Upper lobe of right lung (tissue), 1 donor: ENCODE measurements at regions not wholly inside any gene's neighbourhood (a gene's known extent, or its start where the extent isn't known, plus 50 kb on each side); places are given as distances from the start of the nearest gene placed in this dataset.

Experiments
- ATAC-seq: fragments of 200-7000 bp; cut with Tn5 transposase; one replicate; pipeline ENCODE4 v1.9.1; 2020; ENCODE audit warnings: mild to moderate bottlenecking, moderate library complexity
- DNase-seq: peaks from one replicate; pipeline ENCODE4 v3.0.0-alpha.2; 2020
- H3K27ac ChIP-seq: fragments of 200-600 bp; one replicate; pipeline ENCODE4 v1.8.0; 2022
- H3K27me3 ChIP-seq: fragments of 200-600 bp; one replicate; pipeline ENCODE4 v1.8.0; 2022; ENCODE audit warnings: mild to moderate bottlenecking
- H3K36me3 ChIP-seq: fragments of 200-600 bp; one replicate; pipeline ENCODE4 v1.8.0; 2022
- H3K4me1 ChIP-seq: fragments of 200-600 bp; one replicate; pipeline ENCODE4 v1.8.0; 2022
- H3K4me3 ChIP-seq: fragments of 200-600 bp; one replicate; pipeline ENCODE4 v1.8.0; 2022; ENCODE audit warnings: mild to moderate bottlenecking
- H3K9me3 ChIP-seq: fragments of 200-600 bp; one replicate; pipeline ENCODE4 v1.8.0; 2022
- intact Hi-C: fragments of 100-400 bp; cut with DNase I; formaldehyde crosslinking; loops from one replicate; pipeline ENCODE4 v1.11.0; 2022
- TF ChIP-seq, protein P1 (sequence below): fragments of 200-600 bp; IDR thresholded peaks from one replicate; pipeline ENCODE4 v1.8.0; 2022; ENCODE audit warnings: antibody characterized with exemption
- donor health status: DM: no; HTN: yes; CAD: no; lungs with severe emphysema.

- H3K27ac ChIP-seq = no peak overlapping the region
- no peaks in the 10 kb centered on the region for H3K36me3 ChIP-seq
- ATAC-seq (no peak), DNase-seq (no peak)
- intact Hi-C loops = no loop called here
- H3K27me3 ChIP-seq = peaks cover 5% of the 10 kb centered on the region
- TF ChIP-seq, protein P1, sequence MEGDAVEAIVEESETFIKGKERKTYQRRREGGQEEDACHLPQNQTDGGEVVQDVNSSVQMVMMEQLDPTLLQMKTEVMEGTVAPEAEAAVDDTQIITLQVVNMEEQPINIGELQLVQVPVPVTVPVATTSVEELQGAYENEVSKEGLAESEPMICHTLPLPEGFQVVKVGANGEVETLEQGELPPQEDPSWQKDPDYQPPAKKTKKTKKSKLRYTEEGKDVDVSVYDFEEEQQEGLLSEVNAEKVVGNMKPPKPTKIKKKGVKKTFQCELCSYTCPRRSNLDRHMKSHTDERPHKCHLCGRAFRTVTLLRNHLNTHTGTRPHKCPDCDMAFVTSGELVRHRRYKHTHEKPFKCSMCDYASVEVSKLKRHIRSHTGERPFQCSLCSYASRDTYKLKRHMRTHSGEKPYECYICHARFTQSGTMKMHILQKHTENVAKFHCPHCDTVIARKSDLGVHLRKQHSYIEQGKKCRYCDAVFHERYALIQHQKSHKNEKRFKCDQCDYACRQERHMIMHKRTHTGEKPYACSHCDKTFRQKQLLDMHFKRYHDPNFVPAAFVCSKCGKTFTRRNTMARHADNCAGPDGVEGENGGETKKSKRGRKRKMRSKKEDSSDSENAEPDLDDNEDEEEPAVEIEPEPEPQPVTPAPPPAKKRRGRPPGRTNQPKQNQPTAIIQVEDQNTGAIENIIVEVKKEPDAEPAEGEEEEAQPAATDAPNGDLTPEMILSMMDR = no peak
- H3K9me3 ChIP-seq = no peaks in the 10 kb centered on the region
- no peak overlapping the region for H3K4me3 ChIP-seq
- H3K4me1 ChIP-seq = no peaks in the 10 kb centered on the region
These were observed 1017.9 kb downstream of the TBC1D22A start for GRCh38 chr22:47780281-47780875.

- H3K9me3 ChIP-seq = no peaks in the 10 kb centered on the region
- TF ChIP-seq, protein P1 = no peak
- no peak overlapping the region for H3K4me3 ChIP-seq
- ATAC-seq (no peak), DNase-seq (no peak)
- no peaks in the 10 kb centered on the region for H3K4me1 ChIP-seq
- no peak overlapping the region for H3K27ac ChIP-seq
- intact Hi-C loops = no loop called here
- no peaks in the 10 kb centered on the region for H3K27me3 ChIP-seq
- H3K36me3 ChIP-seq = no peaks in the 10 kb centered on the region
These were observed 1017.0 kb downstream of the TBC1D22A start for GRCh38 chr22:47779474-47779873.

DNA sequence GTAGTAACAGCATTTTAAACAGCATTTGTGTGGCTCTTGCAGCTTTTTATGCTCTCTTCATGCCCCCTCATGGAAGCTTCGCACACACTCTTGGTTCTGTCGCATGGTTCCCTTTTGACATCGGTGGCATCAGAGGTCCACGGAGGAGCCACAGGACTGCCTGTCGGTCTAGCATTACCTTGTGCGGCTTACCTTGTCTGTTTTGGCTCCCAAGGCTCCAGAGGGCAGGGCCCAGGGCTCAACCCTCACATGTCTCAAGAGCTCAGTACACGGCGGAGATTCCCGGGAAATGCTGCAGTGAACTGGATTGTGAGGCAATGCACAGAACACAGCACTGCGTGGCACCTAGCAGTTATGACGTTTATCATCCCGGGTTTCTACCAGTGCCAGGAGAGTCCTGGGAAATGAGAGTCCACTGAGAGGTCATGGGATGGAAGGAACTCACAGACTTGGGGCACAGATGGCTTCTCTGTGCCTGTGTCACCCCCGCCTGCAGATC lies 1015.8 kb downstream of the TBC1D22A start:
- no peak overlapping the region for H3K4me3 ChIP-seq
- H3K27ac ChIP-seq = no peak overlapping the region
- no peaks in the 10 kb centered on the region for H3K4me1 ChIP-seq
- ATAC-seq (no peak), DNase-seq (no peak)
- intact Hi-C loops = no loop called here
- TF ChIP-seq, protein P1 = no peak
- no peaks in the 10 kb centered on the region for H3K27me3 ChIP-seq
- H3K36me3 ChIP-seq = no peaks in the 10 kb centered on the region
- H3K9me3 ChIP-seq = no peaks in the 10 kb centered on the region

GRCh38 chr22:47777426-47777825 lies 1015.0 kb downstream of the TBC1D22A start:
- ATAC-seq (no peak), DNase-seq (no peak)
- TF ChIP-seq, protein P1 = no peak
- H3K4me1 ChIP-seq = no peaks in the 10 kb centered on the region
- no peaks in the 10 kb centered on the region for H3K9me3 ChIP-seq
- H3K27me3 ChIP-seq = no peaks in the 10 kb centered on the region
- intact Hi-C loops = no loop called here
- H3K4me3 ChIP-seq = no peak overlapping the region
- H3K27ac ChIP-seq = no peak overlapping the region
- no peaks in the 10 kb centered on the region for H3K36me3 ChIP-seq

GRCh38 chr22:47776329-47776728 lies 1013.9 kb downstream of the TBC1D22A start:
- TF ChIP-seq, protein P1 = no peak
- H3K27ac ChIP-seq = no peak overlapping the region
- intact Hi-C loops = no loop called here
- no peaks in the 10 kb centered on the region for H3K4me1 ChIP-seq
- H3K36me3 ChIP-seq = no peaks in the 10 kb centered on the region
- no peaks in the 10 kb centered on the region for H3K9me3 ChIP-seq
- no peaks in the 10 kb centered on the region for H3K27me3 ChIP-seq
- DNase-seq = no peak
- ATAC-seq = no peak
- H3K4me3 ChIP-seq = no peak overlapping the region

DNA sequence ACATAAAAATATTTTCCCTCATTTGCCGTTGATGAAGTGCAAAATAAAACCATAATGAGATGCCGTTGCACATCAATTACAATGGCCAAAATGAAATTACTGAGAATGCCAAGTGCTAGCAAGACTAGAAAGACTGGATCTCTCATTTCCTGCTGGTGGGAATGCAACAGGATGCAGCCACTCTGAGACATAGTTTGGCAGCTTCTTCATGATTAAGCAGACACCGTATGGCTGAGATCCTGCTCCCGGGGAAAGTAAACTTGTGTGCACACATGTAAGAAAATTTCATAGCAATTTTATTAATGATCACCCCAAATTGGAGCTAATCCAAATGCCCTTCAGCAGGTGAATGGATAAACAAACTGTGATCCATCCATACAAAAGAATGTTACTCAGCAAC lies 1013.2 kb downstream of the TBC1D22A start:
- Histone ChIP-seq H3K27me3 (no peaks in the 10 kb centered on the region), H3K4me3 (no peak overlapping the region), H3K36me3 (no peaks in the 10 kb centered on the region), H3K27ac (no peak overlapping the region), H3K4me1 (no peaks in the 10 kb centered on the region), H3K9me3 (no peaks in the 10 kb centered on the region)
- intact Hi-C loops = no loop called here
- DNase-seq = no peak
- no peak for ATAC-seq
- TF ChIP-seq, protein P1 = no peak
